HUES48 (cell line): ENCODE measurements at regions not wholly inside any gene's neighbourhood (a gene's known extent, or its start where the extent isn't known, plus 50 kb on each side); places are given as distances from the start of the nearest gene placed in this dataset.
A peak's percentile ranks its signal among the peaks of the same experiment; 100 is the strongest.
"Not testable (repeated sequence)": the region's sequence is repeated elsewhere in the genome, so short reads cannot be mapped to it uniquely, and the experiment has no call there.

Source experiments
- H3K27ac ChIP-seq: one replicate; pipeline ENCODE4 v1.7.0; 2013; ENCODE audit warnings: low read depth, low read length, inconsistent platforms
- H3K27me3 ChIP-seq: 2 replicates; pipeline ENCODE4 v1.6.1; 2013; ENCODE audit warnings: mild to moderate bottlenecking, low read length; ENCODE audit not compliant: control insufficient read depth, insufficient read depth
- H3K36me3 ChIP-seq: 2 replicates; pipeline ENCODE4 v1.6.1; 2013; ENCODE audit warnings: low read length; ENCODE audit not compliant: control insufficient read depth, insufficient read depth
- H3K4me1 ChIP-seq: 2 replicates; pipeline ENCODE4 v1.6.1; 2013; ENCODE audit warnings: mild to moderate bottlenecking, low read length; ENCODE audit not compliant: control insufficient read depth, insufficient read depth
- H3K4me3 ChIP-seq: 2 replicates; pipeline ENCODE4 v1.5.1; 2013; ENCODE audit warnings: mild to moderate bottlenecking, low read depth, low read length
- H3K9ac ChIP-seq: 2 replicates; pipeline ENCODE4 v1.6.1; 2013; ENCODE audit warnings: mild to moderate bottlenecking, low read depth, low read length, moderate library complexity
- H3K9me3 ChIP-seq: 2 replicates; pipeline ENCODE4 v1.6.1; 2013; ENCODE audit warnings: low read length; ENCODE audit not compliant: control insufficient read depth, insufficient read depth

- Histone ChIP-seq H3K9me3 (no peaks in the 10 kb centered on the region), H3K36me3 (no peaks in the 10 kb centered on the region), H3K27ac (no peak overlapping the region), H3K9ac (no peak overlapping the region), H3K4me3 (no peak overlapping the region), H3K27me3 (no peaks in the 10 kb centered on the region), H3K4me1 (no peaks in the 10 kb centered on the region; the same call in none of the 2 replicates)
Measured at GRCh38 chr5:100694100-100694499, 158.9 kb downstream of the FAM174A start.

DNA sequence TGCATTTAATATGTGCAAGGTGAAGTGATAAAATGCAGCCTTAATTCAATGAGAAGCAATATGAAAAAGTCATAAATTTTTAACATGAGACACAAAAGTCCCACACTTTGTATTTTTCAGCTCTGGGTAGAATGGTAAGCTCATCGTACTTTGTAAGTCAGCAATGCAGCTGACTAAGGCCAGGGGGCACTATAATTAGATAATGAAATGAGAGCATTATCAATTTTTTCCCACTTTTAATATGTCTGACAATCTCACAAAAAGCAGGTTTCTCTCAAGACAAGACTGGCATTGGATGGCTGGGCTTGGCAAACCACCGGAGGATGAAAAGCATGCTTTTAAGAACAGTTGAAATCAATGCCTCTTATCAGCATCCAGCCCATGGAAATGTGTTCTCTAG lies 162.8 kb downstream of the FAM174A start:
- no peak overlapping the region for H3K4me3 ChIP-seq
- H3K27me3 ChIP-seq = no peaks in the 10 kb centered on the region
- no peaks in the 10 kb centered on the region for H3K36me3 ChIP-seq
- H3K9me3 ChIP-seq = no peaks in the 10 kb centered on the region
- no peak overlapping the region for H3K27ac ChIP-seq
- no peaks in the 10 kb centered on the region; the same call in none of the 2 replicates for H3K4me1 ChIP-seq
- no peak overlapping the region for H3K9ac ChIP-seq

- no peak overlapping the region for H3K27ac ChIP-seq
- H3K9ac ChIP-seq = no peak overlapping the region
- no peaks in the 10 kb centered on the region for H3K27me3 ChIP-seq
Measured at GRCh38 chr5:100706776-100707175, 171.6 kb downstream of the FAM174A start.

GRCh38 chr5:100708645-100709171 lies 173.5 kb downstream of the FAM174A start:
- H3K9ac ChIP-seq = no peak overlapping the region
- no peaks in the 10 kb centered on the region for H3K9me3 ChIP-seq
- no peak overlapping the region for H3K27ac ChIP-seq
- no peaks in the 10 kb centered on the region for H3K27me3 ChIP-seq
- no peak overlapping the region for H3K4me3 ChIP-seq
- peaks cover 5% of the 10 kb centered on the region; the same call in 1 of the 2 replicates for H3K4me1 ChIP-seq
- H3K36me3 ChIP-seq = no peaks in the 10 kb centered on the region

More at GRCh38 chr5:100706776-100707175, 171.6 kb downstream of the FAM174A start:
- no peak overlapping the region for H3K4me3 ChIP-seq
- no peaks in the 10 kb centered on the region for H3K9me3 ChIP-seq
- peaks cover 5% of the 10 kb centered on the region; the same call in 1 of the 2 replicates for H3K4me1 ChIP-seq
- H3K36me3 ChIP-seq = no peaks in the 10 kb centered on the region

DNA sequence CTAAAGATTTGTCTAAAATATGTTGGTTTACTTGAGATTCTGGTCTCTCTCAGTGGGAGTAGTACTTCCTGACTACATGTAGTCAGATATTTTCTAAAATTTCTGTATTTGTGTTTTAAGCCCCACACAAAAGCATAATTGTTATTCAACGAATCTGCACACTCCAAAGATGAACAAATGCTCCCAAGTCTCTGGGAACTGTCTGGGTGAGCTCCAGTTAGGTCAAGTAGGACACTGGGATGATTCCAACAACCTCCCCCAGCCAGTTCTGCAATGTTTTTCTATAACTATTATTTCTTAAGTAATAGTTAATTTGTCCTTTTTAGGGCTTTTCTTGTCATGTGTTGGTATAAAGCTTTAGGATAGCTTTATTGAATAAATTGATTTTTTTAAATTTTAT lies 174.6 kb downstream of the FAM174A start:
- no peak overlapping the region for H3K9ac ChIP-seq
- no peaks in the 10 kb centered on the region for H3K27me3 ChIP-seq
- no peak overlapping the region for H3K4me3 ChIP-seq
- no peaks in the 10 kb centered on the region for H3K36me3 ChIP-seq
- H3K27ac ChIP-seq = no peak overlapping the region
- H3K4me1 ChIP-seq = peaks cover 5% of the 10 kb centered on the region; the same call in 1 of the 2 replicates
- H3K9me3 ChIP-seq = no peaks in the 10 kb centered on the region

DNA sequence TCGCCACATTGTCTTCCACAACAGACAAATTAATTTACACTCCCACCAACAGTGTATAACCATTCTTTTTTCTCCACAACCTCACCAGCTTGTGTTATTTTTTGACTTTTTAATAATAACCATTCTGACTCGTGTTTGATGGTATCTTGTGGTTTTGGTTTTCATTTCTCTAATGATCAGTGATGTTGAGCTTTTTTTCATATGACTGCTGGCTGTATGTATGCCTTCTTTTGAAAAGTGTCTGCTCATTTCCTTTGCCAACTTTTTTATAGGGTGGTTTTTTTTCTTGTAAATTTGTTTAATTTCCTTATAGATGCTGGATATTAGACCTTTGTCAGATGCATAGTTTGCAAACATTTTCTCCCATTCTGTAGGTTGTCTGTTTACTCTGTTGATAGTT lies 179.6 kb downstream of the FAM174A start:
- H3K4me3 ChIP-seq, H3K27me3 ChIP-seq, H3K36me3 ChIP-seq, H3K9ac ChIP-seq, H3K9me3 ChIP-seq, H3K27ac ChIP-seq, H3K4me1 ChIP-seq: not testable (repeated sequence)

DNA sequence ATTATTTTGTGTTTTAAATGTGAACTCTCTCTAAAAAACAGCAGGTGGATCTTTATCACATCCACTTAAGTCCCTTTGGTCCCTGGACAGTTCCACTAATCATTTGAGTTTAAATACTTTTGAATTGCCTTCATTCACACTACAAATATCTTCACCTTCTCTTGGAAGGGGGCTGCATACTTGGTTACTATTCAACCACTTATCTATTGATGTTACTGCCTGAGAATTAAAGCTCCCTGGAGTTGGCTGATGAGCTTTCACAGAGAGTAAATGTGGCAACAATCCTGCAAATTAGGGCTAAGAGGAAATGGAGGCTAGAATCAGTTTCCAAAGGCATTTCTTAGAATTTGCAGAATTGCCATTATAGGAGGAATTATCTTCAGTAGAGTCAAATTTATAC lies 180.4 kb downstream of the ST8SIA4 start:
- H3K9me3 ChIP-seq = no peaks in the 10 kb centered on the region
- H3K4me1 ChIP-seq = peaks cover 18% of the 10 kb centered on the region; the same call in 1 of the 2 replicates
- no peak overlapping the region for H3K4me3 ChIP-seq
- no peaks in the 10 kb centered on the region for H3K27me3 ChIP-seq
- no peaks in the 10 kb centered on the region for H3K36me3 ChIP-seq
- H3K9ac ChIP-seq = no peak overlapping the region
- H3K27ac ChIP-seq = peak overlapping the region; percentile 63

DNA sequence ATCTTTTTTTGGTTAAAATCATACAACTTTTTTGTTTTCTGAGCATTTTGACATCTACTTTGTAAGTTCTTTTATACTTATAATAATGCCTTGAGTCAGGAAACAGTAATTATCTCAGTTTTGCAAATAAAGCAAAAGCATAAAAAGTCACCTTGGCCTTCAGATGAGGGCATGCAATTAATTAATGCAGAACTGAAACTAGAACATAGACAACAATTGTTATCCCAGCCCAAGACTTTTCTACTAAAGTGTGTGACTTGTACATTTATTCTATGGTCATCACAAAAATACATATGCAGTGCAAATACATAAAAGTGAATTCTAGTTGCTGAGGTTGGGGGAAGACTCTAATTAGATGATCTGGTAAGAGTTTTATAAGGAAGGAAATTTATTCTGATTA lies 179.9 kb downstream of the ST8SIA4 start:
- Histone ChIP-seq H3K27me3 (no peaks in the 10 kb centered on the region), H3K9ac (no peak overlapping the region), H3K4me3 (no peak overlapping the region), H3K4me1 (peaks cover 18% of the 10 kb centered on the region; the same call in 1 of the 2 replicates), H3K36me3 (no peaks in the 10 kb centered on the region), H3K9me3 (no peaks in the 10 kb centered on the region), H3K27ac (peak overlapping the region; percentile 63)

DNA sequence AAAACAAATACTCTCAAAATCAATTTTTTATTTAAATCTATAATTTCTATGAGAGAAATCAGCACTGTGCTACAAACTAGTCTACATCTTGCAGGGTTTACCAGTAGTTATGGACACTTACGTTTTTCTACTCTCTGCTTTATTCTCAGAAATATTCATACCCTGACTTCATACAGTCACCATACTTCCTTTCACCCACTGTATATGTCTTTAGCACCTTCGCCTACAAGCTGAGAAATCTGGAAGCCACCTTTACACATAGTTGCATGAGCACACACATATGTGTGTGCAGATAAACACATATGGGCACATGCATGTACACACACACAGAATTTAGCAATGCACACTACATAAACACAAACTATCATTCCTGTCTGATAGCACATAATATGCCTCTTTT lies 177.0 kb downstream of the ST8SIA4 start:
- H3K4me1 ChIP-seq = peaks cover 18% of the 10 kb centered on the region; the same call in 1 of the 2 replicates
- H3K36me3 ChIP-seq = no peaks in the 10 kb centered on the region
- H3K9me3 ChIP-seq = no peaks in the 10 kb centered on the region
- no peaks in the 10 kb centered on the region for H3K27me3 ChIP-seq
- H3K27ac ChIP-seq = no peak overlapping the region
- no peak overlapping the region for H3K4me3 ChIP-seq
- no peak overlapping the region for H3K9ac ChIP-seq

DNA sequence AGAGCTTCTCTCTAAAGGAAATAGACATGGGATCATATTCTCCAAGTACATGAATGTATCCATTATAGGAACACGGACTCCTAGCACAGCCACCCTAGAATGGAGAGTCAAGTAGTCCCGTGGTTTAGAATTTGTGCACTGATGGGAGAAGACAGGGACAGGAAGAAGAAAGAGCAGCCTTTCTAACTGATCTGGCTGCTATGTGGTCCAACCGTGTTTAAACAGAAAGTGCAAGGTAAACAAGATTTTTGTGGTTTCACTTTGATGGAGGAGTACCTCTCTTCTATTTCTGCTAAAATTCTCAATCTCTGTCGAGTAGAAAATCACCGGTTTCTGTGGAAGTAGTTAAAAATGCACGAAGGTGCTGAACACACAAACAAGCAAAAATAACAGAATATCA lies 171.3 kb downstream of the ST8SIA4 start:
- no peaks in the 10 kb centered on the region for H3K9me3 ChIP-seq
- H3K9ac ChIP-seq = no peak overlapping the region
- no peaks in the 10 kb centered on the region for H3K4me1 ChIP-seq
- no peak overlapping the region for H3K4me3 ChIP-seq
- H3K27ac ChIP-seq = no peak overlapping the region
- H3K36me3 ChIP-seq = no peaks in the 10 kb centered on the region
- no peaks in the 10 kb centered on the region for H3K27me3 ChIP-seq

DNA sequence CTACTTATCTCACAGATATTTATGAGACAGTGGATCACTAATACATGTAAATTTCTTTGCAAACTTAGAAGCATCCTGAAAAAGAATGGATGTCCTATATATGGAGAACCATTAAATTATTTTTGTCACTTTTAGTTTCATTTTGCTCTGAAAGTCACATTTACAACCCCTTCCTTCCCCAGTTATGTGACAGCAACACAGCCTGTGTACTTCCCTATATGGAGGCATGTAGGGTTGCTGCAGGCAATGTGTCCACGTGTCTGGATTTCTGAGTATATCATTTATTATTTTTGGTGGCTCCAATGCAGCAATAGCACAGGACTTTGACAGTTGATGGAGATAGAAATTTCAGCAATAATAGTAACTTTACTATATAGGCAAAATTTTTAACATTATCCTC lies 156.4 kb downstream of the ST8SIA4 start:
- Histone ChIP-seq H3K9me3 (no peaks in the 10 kb centered on the region), H3K27ac (no peak overlapping the region), H3K9ac (no peak overlapping the region), H3K4me3 (no peak overlapping the region), H3K36me3 (no peaks in the 10 kb centered on the region), H3K4me1 (no peaks in the 10 kb centered on the region), H3K27me3 (no peaks in the 10 kb centered on the region)
